NB4 (cell line): ENCODE measurements at regions not wholly inside any gene's neighbourhood (a gene's known extent, or its start where the extent isn't known, plus 50 kb on each side); places are given as distances from the start of the nearest gene placed in this dataset.

Source experiments
- CTCF ChIP-seq: IDR thresholded peaks from one replicate; pipeline ENCODE4 v1.5.1; 2012; ENCODE audit warnings: low read depth, low read length
- POLR2A ChIP-seq: IDR thresholded peaks from 2 replicates; pipeline ENCODE4 v1.6.1; 2011; ENCODE audit warnings: mild to moderate bottlenecking; ENCODE audit not compliant: insufficient read length; ENCODE audit errors: extremely low read depth

GRCh38 chr5:120882038-120882775, 418.1 kb downstream of the PRR16 start:
- TF ChIP-seq CTCF (no peak), POLR2A (no peak)
